Daoy (cell line): ENCODE measurements at regions not wholly inside any gene's neighbourhood (a gene's known extent, or its start where the extent isn't known, plus 50 kb on each side); places are given as distances from the start of the nearest gene placed in this dataset.

Experiments used
- DNase-seq: peaks from one replicate; pipeline ENCODE4 v3.0.0-alpha.2; 2015; ENCODE audit warnings: low read depth

DNA sequence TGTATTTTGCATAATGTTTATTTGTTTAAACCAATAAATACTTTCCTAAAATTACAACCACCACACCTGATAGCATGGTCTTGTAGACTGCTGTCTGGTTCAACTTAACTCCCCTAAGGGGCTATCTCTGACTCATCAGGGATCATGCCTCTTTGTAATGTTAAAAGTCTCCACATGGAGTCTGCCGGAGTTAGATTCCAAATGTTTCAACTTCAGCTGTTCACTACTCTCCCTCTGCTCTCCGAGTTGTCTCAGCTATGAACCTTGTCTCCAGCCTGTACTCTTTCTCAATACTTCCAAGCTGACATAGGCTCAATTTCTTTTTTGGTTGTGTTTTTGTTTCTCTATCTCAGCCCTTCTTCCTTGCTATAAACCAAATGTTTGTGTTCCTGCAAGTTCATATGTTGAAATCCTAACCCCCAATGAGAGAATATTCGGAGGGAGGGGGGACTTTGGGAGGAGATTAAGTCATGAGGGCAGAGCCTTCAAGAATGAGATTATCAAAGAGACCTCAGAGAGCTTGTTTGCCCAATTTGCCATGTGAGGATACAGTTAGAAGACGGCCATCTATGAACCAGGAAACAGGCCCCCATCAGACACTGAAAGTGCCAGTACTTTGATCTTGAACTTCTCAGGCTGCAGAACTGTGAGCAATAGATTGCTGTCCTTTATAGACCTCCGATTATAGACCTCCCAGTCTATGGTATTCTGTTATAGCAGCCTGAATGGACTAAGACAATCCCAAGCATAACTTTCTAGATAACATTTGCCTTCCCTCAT, 858.2 kb downstream of the VRK1 start:
- DNase-seq, result peak; percentile 11

DNA sequence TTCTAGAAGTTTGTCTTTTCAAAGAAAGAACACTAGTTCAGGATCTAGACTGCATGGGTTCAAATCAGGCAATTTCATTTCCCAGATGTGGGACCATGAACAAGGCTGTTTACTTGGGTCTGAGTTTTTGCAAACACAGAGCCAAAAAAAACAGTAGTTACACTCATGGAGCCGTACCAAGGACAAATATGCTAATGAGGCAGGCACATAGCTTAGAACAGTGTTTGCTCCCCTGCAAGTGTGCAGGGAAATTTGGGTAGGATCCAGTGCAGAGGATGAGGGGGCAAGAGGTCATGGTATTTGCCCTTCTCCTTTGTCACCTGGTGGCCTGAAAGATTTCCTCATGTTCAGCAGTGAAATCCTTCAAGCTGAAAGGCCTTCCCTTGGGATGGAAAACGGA, 860.4 kb downstream of the VRK1 start:
- DNase-seq, result no peak

DNA sequence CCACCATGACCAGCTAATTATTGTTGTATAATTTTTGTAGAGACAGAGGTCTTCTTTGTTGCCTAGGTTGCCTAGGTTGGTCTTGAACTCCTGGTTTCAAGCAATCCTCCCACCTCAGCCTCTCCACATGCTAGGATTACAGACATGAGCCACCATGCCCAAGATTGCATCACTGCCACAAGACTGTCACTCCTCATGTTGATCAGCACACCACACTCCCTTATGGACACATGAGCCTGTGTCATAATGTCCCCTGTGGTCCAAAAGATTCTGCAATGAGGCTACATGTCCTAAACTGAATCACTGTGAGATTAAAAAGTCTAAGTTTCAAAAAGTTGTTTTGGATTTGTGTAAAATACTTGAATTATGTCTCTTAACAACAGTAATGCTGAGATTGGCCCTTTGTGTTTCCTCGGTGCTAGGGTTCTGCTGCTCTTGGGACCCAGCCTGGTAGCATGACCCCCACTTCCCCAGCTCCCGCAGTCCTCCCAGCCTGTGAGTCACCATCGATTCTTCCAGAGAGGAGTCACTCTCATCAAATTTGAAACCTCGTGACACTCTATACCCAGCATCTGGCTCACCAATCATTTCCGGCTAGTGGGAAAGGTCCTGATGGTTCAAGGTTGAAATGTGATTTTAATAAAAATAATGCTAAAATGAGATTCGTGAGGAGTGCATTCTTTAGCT, 890.9 kb downstream of the VRK1 start:
- peak; percentile 38 for DNase-seq

DNA sequence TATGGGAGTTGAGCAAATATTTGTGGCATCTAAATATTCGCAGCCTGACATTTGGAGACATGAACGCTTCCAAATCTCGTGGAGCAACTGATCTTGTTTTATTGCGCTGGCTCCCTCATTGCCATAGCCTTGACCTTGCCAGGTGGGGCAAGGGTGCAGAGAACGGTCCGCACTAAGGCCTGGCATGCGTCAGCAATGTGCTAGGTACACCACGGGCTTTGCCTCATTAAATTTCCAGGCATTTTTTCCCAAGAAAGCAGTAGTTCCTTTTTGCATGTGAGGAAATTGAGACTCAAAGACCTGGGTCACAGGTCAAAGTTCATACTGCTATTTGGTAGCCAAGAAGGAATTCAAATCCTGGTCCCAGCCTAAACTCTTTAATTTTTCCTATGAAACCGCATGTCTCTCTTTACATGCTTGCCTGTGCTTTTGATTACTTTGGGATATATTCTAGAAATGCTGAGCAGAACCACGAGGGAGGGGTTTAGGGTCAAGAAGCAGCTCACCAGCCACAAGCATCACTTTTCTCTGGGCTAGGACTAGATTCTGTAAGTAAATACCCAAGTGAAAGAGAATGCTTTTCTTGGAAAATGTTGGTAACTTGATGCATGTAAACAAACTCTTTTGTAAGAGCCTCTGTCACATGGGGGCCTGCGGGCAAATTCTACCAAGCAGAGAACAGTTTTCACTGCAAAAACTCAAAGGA, 891.6 kb downstream of the VRK1 start:
- DNase-seq, result no peak

DNA sequence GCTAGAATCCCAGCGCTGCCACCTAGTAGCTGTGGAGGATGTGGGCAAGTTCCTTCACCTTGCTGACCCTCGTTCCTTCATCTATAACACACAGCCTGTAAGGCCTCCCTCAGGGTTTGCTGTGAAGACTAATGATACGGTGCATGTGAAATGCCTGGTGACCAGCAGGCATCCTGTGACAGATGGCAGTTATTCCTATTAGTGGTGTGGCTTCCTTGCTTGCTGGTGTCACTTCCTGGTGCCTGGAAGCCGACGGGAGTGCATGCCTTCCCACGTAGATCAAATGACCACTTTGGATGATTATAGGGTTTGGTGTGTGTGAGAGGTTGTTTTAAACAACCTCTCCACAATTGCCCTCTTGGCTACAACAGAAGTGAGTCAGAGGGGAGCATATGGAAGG, 894.9 kb downstream of the VRK1 start:
- DNase-seq, result peak; percentile 17

DNA sequence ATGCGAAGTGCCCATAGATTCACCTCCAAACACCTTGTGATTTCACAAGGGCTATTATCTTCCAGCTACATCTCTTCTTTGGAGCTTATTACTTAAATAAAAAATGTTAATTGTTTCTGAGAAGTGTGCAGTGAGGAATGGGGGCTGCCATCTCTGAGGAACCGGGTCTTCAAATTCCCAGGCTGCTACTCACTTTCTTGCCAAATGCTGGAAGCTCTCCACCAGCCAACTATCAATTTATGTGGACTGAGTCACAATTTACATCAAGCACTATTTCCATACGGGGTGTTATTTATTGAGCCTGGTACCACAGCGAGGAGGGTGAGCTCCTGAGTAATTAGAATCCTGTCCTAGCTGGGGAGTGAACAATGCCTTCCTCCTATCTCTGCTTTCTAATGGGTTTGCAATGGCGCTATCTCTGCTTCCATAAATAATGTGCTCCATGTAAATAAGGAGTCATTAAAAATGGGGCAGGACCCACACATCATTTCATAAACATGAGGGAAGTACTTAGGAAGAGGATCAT, 898.3 kb downstream of the VRK1 start:
- DNase-seq, result no peak

DNA sequence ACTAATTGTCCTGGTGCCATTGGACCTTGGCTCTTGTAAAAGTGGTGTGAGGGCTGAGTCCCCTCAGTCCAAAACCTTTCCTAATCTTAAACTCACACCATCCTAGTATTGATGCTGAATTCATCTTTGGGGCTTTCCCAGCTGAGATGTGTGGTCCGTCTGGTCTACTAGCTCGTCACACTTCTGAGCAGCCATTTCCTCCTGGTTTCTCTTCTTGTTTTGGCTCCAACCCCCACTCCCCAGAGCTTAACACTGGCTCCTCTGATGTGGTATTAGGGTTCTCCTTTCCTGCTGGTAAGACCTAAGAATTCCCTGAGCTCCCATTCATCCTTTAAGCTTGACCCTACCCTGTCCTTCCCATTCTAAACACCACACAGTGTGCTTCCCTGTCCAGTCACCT, 900.6 kb downstream of the VRK1 start:
- DNase-seq, result no peak

DNA sequence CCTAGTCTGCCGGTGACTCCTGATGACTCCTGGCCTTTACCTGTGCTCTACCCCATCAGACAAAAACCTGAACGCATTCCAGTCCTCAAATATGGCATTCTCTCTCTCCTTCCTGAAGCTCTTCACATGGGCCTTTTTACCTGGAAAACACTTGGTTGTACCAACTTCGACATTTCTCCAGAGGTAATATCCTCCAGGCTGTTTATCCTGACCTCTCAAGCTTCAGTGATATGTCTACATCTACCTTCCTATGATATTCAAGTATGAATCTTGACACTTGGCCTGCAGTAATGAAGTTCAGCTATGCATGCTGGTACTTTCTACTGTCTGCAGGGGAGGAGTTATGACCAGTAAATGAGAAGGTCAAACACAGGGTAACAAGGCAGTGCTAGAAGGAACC, 901.8 kb downstream of the VRK1 start:
- DNase-seq, result no peak

DNA sequence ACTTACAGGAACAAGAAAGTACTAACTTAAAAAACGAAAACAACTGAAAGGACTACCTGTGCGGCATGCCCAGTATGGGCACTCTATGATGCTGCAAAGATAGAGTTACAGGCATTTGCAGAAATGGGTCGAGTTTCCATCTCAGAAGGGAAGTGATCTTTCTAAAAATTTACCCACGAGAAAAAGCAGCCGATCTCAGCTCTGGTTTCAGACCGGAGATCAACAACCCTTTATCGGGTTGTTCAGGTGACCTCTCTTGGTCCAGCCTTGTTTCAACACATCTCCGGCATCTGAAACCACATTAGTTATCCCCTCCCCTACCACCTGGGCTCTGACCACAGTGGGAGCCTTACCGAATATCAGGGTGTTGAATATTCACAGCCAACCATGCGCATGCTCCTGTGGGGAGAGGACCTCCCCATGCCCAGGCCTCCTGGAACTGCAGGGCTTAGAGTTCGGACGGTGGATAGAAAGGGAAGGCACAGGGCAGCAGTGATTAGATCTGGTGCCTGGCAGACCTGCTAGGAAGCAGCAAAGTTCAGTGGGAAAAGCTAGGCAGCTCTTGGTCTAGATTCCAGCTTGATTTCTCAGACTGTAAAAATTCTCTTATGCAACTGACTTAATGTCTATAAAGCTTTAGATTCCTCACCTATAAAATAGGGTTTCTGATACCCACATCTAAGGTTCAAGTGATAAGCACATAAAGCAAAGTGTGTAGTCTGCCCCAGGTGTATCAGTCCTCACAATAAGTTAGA, 906.0 kb downstream of the VRK1 start:
- no peak for DNase-seq

DNA sequence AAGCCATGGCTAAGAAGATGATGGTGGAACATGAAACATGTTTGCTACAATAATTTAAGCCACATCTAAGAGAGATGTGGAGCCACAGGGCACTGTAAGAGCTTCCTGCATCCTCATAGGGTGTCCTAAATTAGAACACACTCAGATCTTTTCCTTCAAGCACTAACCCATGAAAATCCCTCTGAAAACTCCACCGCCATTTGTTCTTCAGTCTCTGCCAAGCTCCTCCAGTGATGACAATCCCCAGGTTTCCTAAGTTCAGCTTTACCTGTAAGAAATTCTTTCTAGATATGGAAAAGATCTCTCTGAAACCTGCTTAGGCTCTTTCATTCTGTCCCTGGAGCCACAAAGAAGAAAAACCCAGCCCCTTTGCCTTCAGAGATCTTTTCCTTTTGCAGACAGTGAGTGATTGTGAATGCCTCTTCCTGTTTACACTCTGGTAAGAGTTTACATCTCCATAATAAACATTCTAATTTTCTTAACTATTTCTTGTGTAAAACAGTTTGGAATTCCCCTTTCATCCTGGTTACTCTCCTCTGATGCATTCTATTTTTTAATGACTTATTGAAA, 907.2 kb downstream of the VRK1 start:
- DNase-seq, result no peak

DNA sequence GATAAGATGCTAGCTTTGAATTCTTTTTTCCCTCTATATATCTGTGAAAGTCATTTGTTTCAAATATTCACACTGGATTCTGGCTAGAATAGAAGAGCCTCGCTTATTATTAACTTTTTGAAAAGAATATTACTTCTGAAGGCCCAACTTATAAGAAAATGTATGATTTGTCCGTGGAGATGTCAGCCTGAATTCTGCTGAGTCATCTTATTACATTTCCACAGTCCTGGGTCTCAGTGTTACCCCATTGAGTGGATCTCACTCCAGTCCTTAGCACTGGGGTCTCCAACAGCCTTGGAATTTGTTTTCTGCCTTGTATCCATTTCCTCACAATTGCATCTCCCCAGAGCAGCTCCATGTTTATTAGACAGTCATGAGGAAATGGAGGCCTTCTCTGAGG, 907.9 kb downstream of the VRK1 start:
- DNase-seq, result no peak

DNA sequence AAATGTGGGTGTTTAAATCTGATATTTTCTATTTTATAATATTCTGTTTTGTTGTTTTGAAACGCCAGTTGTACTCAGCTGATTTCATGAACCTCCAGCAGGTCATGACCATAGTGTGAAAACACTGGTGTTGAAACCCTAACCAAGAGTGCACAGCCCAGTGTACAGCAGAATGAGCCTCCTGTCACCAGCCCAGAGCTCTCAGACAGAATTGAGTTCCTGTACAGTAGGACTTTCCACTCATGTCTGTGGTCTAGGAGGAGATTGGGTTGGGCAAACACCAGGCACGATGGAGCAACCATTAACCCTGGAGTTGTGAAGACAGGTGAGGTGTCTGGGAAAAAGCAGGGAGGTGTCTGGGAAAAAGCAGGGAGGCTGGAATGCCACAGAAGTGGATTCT, 908.8 kb downstream of the VRK1 start:
- no peak for DNase-seq

DNA sequence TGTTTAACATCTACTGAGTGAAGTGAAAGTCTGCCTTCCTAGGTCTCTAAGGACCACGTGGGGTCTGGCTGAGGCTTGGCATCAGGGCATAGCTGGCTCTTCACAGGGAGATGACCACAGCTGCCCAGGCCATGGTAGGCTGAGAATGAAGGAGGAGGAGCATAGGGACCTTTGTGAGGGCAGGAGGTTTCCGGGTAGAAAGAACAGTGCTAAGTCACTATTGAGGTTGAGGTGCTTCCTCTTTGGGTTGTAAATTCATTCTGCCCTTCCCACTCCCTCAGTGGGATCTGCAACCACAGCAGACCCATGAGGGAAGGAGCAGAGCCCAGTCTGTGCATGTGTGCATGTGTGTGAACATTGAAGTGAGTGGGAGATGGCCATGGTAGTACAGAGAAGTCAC, 909.6 kb downstream of the VRK1 start:
- DNase-seq, result no peak

DNA sequence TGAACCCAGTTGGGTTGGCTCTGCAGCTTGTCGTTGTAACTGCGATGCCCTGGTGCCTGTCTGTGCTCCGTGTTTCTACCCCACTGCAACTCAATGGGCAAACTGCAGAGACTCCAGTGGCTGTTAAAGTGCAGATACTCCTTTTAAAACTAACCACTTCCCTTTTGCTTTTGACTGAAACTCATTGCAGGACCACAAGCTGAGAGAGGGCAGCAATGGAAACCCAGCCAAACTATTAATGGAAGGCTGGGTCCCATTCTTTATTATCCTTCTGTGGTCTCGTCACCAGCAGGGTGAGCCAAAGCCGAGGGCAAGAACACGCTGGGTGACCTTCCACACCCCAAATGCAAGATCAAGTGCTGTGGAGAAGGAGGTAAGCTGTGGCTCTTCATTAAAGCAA, 910.4 kb downstream of the VRK1 start:
- no peak for DNase-seq

DNA sequence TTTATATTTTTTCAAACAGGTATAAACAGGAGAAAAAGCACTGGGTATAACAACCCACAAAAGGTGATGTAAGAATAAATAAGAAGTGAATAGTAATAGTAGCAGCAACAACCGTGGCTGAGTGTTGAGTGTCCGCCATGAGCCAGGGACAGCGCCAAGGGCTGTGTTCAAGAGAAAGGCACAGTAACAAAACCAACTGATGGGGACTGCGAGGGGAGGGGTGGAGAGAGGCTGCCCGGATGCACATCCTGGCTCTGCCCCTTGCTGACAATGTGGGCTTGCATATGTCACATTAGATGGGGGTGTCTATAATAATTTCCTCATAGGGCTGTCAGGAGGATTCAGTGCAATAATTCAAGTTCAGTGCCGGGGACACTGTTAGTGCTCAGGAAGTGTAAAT, 912.4 kb downstream of the VRK1 start:
- no peak for DNase-seq

DNA sequence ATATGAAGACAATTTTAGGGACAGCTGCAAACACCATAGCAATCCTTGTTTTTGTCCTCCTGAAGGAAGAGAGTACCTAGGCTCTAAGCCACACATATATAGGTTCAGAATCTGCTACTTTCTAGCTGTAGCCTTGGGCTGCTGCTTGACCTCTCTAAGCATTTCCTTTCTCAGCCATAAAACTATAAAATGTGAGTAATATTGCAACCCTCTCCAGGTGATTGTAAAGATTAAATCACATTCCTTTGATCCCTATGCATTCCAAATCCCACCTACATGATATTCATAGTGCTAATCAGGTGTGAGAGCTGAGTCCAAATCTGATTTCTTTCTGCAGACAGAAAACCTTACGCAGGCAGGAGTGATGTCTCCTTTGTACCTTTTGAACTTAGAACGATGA, 913.5 kb downstream of the VRK1 start:
- DNase-seq, result no peak

DNA sequence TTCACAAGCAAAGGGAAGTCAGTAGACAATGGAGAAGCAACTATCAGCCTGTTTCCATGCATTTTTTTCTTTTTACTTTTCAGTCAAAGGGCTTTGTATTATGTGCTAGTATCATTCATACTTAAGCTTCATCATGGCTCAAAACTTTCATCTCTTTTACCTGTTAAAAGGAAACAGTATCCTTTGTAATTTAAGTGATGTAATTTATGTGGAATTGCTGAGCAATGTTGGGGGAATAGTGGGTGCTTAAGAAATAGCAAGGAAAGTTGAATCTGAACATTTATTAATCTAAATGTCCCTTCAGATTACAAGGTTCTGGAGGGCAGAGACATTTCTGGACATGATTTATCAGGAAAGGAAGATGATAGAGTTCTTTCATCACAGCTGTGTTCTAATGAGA, 915.3 kb downstream of the VRK1 start:
- DNase-seq, result no peak

DNA sequence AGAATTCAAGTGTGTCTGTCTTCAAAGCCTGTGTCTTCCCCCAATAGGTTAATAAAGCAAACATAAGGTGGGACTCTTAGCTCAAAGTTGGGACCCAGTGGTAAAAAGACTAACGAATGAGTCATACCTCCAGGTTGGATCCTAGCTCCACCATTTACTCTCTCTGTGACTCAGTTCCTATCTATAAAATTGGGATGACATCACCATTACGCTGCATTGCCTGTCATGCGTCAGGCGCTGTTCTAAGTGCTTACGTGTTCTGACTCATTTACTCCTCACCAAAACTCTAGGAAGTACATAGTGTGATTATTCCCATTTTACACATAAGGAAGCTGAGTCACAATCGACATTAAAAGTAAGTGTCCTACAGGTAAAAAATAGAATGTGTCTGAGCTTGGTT, 915.8 kb downstream of the VRK1 start:
- peak; percentile 67 for DNase-seq

DNA sequence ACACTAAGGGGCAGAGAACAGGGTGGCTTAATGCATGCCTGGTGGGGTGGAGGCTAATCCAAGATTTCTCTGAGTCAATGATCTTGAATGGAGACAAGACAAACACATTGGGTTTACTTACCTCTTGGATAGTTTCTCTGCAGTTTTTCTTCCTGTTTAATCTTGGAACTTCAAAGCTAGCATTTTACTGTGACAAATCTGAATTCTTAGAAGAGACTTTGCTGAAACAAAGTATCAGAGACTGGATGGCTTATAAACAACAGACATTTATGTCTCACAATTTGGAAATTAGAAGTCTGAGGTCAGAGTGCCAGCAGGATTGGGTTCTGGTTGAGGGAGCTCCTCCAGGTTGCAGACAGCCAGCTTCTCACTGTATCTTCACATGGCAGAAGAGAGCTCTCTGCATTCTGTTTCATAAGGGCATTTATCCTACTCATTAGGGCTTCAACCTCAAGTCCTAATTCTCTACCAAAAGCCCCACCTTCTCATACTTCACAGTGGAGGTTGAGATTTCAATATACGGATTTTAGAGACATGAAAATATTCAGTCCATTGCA, 921.8 kb downstream of the VRK1 start:
- DNase-seq, result no peak

DNA sequence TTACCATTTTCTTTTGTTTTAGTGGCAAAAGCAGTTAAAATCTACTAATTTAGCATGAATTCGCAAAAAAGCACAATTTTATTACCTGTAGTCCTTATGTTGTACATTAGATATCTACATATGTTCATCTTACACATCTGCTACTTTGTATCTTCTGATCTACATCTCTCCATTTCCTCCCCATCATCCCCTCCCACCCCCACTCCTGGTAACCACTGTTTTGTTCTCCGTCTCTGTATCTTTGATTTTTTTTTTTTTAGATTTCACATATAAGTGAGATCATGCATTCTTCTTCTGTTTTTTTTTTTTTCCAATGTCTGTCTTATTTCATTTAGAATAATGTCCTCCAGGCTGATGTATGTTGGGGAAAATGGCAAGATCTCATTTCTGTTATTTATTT, 922.7 kb downstream of the VRK1 start:
- no peak for DNase-seq

DNA sequence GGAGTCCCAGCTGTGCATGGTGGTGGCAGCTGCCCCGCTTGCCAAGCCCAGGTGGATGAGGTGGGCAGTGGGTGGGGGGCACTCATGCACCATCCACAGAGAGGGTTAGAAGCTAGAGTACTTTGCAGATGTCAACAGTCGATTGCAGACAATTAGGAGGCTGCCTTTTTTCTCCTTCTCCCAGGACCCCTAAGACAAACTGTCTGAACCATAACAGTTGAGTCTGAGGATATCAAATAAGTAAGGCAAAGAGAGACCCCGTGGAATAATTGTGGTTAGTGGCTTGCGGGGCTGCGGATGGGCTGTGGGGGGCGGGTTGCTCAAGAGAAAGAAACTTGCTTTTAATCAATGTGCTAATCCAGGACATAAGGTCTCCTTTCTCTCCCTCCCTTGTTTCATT, 926.2 kb downstream of the VRK1 start:
- no peak for DNase-seq
